AG04450 (cell line): ENCODE measurements at regions not wholly inside any gene's neighbourhood (a gene's known extent, or its start where the extent isn't known, plus 50 kb on each side); places are given as distances from the start of the nearest gene placed in this dataset.

Experiments
- CTCF ChIA-PET: fragments of 300-600, 350-600 bp; formaldehyde crosslinking; extraction: SDS; loops from one replicate; lab custom pipeline; 2022; ENCODE audit warnings: antibody characterized with exemption, inconsistent platforms; lab: Charles Lee
- POLR2A ChIA-PET: fragments of 350-600 bp; formaldehyde crosslinking; extraction: SDS; loops from one replicate; lab custom pipeline; 2021; ENCODE audit warnings: antibody characterized with exemption, inconsistent platforms; lab: Yijun Ruan, JAX
- DNase-seq: peaks from one replicate; pipeline ENCODE4 v3.0.0-alpha.2; 2011; ENCODE audit warnings: low read depth, low spot score
- H3K27ac ChIP-seq: one replicate; pipeline ENCODE4 v1.5.1; 2012; ENCODE audit warnings: low read depth, low read length, control low read depth
- H3K27me3 ChIP-seq: one replicate; pipeline ENCODE4 v1.6.0; 2012; ENCODE audit warnings: low read length; ENCODE audit not compliant: control insufficient read depth, insufficient read depth
- H3K4me3 ChIP-seq: 2 replicates; pipeline ENCODE4 v1.5.1; 2011; ENCODE audit warnings: mild to moderate bottlenecking, low read depth, low read length, control low read depth
- H3K9me3 ChIP-seq: 2 replicates; pipeline ENCODE4 v1.5.1; 2012; ENCODE audit warnings: low read length; ENCODE audit not compliant: control insufficient read depth, insufficient read depth
- CTCF ChIP-seq: IDR thresholded peaks from 2 replicates; pipeline ENCODE4 v1.5.1; 2011; ENCODE audit warnings: low read depth, low read length, control low read depth, inconsistent platforms

DNA sequence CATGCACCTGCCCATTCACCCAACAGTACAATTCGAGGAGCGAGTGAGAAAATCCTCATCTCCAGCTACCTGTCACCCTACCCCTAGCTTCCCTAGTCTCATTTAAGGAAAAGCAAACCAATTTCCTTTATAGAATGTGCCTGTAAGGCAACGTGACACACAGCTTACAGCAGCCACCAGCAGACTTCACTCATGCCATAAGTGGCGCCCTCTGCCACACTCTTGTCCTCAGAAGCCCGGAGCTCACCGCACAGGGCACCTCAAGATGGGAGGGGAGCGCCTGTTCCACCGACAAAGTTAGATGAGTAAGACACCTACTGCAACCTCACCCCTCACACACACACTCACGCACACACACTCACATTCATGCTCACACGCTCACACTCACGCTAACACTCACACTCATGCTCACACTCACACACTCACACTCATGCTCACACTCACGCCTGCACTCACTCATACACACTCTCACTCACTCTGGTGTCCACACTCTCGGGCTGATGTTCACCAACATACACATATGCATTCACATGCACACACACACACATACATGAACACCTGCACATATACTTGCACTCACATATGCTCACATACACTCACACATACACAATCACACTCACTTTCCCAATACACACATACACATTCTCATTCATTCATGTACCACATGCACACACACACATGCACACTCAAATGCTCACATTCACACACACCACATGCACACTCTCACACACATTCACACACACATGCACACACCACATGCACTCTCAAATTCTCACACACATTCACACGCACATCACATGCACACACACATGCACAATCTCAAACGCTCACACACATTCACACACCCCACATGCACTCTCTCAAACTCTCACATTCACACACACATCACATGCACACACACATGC is 170.7 kb downstream of the PSMG1 start:
- no peaks in the 10 kb centered on the region for H3K27me3 ChIP-seq
- POLR2A ChIA-PET: no interaction called here
- CTCF ChIA-PET: no interaction called here
- no peak overlapping the region for H3K4me3 ChIP-seq
- H3K9me3 ChIP-seq: no peaks in the 10 kb centered on the region; the same call in 1 of the 2 replicates
- TF ChIP-seq CTCF: no peak
- DNase-seq: no peak
- H3K27ac ChIP-seq: no peak overlapping the region

DNA sequence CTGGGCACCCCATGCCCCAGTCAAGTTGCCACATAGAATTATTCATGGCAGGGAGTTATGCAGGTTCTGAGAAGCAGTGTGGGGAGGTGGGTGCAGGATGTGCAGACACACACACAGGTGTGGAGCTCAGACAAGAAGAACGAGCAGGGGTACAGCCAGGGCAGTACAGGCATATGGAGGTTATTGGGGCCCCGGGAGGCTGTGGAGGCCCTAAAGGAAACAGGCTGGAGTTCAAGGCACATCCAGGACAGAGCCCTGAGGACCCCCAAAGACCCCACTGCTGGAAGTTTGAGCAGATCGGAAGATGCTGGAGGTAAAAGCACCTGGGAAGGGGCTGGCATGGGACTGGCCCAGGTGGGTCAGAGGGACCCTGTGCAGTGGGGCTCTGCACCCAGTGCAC is 171.3 kb downstream of the PSMG1 start:
- peaks cover 1% of the 10 kb centered on the region for H3K9me3 ChIP-seq
- TF ChIP-seq CTCF: no peak
- POLR2A ChIA-PET: no interaction called here
- H3K27me3 ChIP-seq: no peaks in the 10 kb centered on the region
- H3K4me3 ChIP-seq: no peak overlapping the region
- CTCF ChIA-PET: no interaction called here
- H3K27ac ChIP-seq: no peak overlapping the region
- DNase-seq: no peak

DNA sequence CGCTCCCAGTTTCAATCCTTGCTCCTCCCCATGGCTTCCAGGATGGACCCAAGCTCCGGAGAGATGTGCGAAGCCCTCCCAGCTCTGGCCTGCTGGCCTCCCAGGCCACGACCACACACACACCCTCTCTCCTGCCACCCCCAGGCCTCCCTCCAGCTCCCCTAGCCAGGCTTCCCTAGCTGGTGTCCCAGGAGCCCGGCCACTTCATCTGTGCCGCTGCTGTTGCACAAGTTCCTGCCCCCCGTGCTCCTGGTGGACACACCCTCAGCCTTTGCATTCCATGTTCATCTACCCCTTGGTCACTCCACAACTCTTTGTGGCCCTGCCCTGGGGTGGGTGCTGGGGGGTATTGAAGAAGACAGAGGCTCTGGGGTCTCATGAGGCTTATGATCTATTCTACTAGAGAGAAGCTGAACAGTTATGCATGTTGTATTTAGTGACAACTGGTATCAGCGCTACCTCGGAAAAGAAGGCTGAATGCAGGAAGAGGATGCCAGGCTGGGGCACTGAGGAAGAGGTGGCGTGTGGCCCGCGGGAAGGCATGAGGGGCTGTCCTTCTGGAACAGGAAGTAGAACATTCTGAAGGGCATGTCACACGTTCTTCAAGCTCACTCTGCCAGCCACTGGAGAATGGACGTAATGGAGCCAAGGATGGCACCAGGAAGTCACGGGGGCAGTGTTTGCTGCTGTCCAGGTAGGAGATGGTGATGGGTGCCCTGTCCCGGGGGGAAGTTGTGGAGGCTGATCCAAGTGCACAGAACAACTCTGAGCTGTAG is 172.4 kb downstream of the PSMG1 start:
- ChIA-PET CTCF (no interaction called here), POLR2A (no interaction called here)
- Histone ChIP-seq H3K27me3 (no peaks in the 10 kb centered on the region), H3K9me3 (peaks cover 5% of the 10 kb centered on the region), H3K4me3 (no peak overlapping the region), H3K27ac (no peak overlapping the region)
- no peak for TF ChIP-seq CTCF
- no peak for DNase-seq

- ChIA-PET CTCF (no interaction called here), POLR2A (no interaction called here)
- H3K27ac ChIP-seq: no peak overlapping the region
Measured at GRCh38 chr21:39009587-39010225, 173.5 kb downstream of the PSMG1 start.

More at GRCh38 chr21:39009587-39010225, 173.5 kb downstream of the PSMG1 start:
- TF ChIP-seq CTCF: no peak
- peaks cover 5% of the 10 kb centered on the region for H3K9me3 ChIP-seq
- H3K27me3 ChIP-seq: no peaks in the 10 kb centered on the region
- DNase-seq: no peak
- H3K4me3 ChIP-seq: no peak overlapping the region
